Right renal pelvis (tissue), 4 donors: ENCODE measurements at regions not wholly inside any gene's neighbourhood (a gene's known extent, or its start where the extent isn't known, plus 50 kb on each side); places are given as distances from the start of the nearest gene placed in this dataset.

ENCODE experiments used
- DNase-seq, 4 donors: peaks; one replicate each; pipeline ENCODE4 v3.0.0-alpha.2; 2013; ENCODE audit warnings: low read depth in 4 of 4, low spot score in 3 of 4, missing footprints in 1 of 4

GRCh38 chr9:87436716-87437115 lies 61.0 kb upstream of the DAPK1 start:
- no peak for DNase-seq

GRCh38 chr9:87437966-87438365 lies 59.7 kb upstream of the DAPK1 start:
- no peak for DNase-seq

GRCh38 chr9:87441251-87441650 lies 56.4 kb upstream of the DAPK1 start:
- no peak for DNase-seq

- DNase-seq, result no peak
These were observed 55.2 kb upstream of the DAPK1 start for GRCh38 chr9:87442451-87442850.

GRCh38 chr9:87443006-87443405 lies 54.7 kb upstream of the DAPK1 start:
- DNase-seq, result no peak

GRCh38 chr9:87443461-87443860 lies 54.2 kb upstream of the DAPK1 start:
- DNase-seq, result no peak

- no peak for DNase-seq
These were observed 52.0 kb upstream of the DAPK1 start for GRCh38 chr9:87445646-87446045.

GRCh38 chr9:87446527-87446926 lies 51.1 kb upstream of the DAPK1 start:
- no peak for DNase-seq

- DNase-seq, result no peak
These were observed 49.9 kb upstream of the DAPK1 start for GRCh38 chr9:87447547-87448432.
